ENCODE measurements at regions not wholly inside any gene's neighbourhood (a gene's known extent, or its start where the extent isn't known, plus 50 kb on each side); places are given as distances from the start of the nearest gene placed in this dataset.

GRCh38 chr13:74986609-74987008, 495.4 kb downstream of the TBC1D4 start:
- TF ChIP-seq CTCF (IDR thresholded peaks at IDR 0.05) (no peak), POLR2AphosphoS5 (IDR thresholded peaks at IDR 0.05) (no peak)
